ENCODE measurements at regions not wholly inside any gene's neighbourhood (a gene's known extent, or its start where the extent isn't known, plus 50 kb on each side); places are given as distances from the start of the nearest gene placed in this dataset.

DNA sequence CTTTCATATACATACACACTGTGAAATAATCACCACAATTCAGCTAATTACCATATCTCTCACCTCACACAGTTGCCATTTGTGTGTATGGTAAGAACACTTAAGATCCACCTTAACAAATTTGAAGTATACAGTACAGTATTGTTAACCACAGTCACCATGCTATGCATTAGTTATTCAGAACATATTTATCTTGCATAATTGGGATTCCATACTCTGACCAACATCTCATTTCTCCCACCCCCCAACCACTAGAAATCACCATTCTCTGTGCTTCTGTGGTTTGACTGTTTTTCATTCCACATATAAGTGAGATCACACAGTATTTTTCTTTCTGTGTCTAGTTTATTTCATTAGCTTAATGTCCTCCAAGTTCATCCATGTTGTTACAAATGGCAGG lies 247.7 kb upstream of the CTNNB1 start:
- Histone ChIP-seq H3K27ac (ENCODE audit: extremely low read depth, low read depth, low read length) (no peak overlapping the region), H3K9me3 (replicated peaks; ENCODE audit: control insufficient read depth, insufficient read depth, low read depth, low read length) (no peaks in the 10 kb centered on the region), H3K4me3 (no peak overlapping the region), H3K79me2 (ENCODE audit: control insufficient read depth, insufficient read depth, low read length) (no peaks in the 10 kb centered on the region), H4K20me1 (replicated peaks; ENCODE audit: control insufficient read depth, insufficient read depth, low read length) (no peaks in the 10 kb centered on the region), H3K4me2 (ENCODE audit: insufficient read depth, low read length) (no peak overlapping the region), H3K9ac (ENCODE audit: insufficient read depth in 1 of 2, low read depth in 2 of 2, low read length in 2 of 2) (no peak overlapping the region), H3K36me3 (ENCODE audit: control insufficient read depth, insufficient read depth, low read length) (no peaks in the 10 kb centered on the region), H3K27me3 (ENCODE audit: control insufficient read depth in 2 of 2, insufficient read depth in 2 of 2, low read length in 2 of 2) (no peaks in the 10 kb centered on the region; a peak in 1 of 5 replicates), H3K9me1 (ENCODE audit: control insufficient read depth, insufficient read depth, low read length) (no peaks in the 10 kb centered on the region), H3K4me1 (replicated peaks in 1 of 2; ENCODE audit: control insufficient read depth in 2 of 2, insufficient read depth in 2 of 2, low read length in 2 of 2) (no peaks in the 10 kb centered on the region), H2AFZ (ENCODE audit: low read depth, low read length) (no peak overlapping the region)
- ChIA-PET POLR2A (interaction anchor here (0.6 kb wide), 1 partner anchor 199 kb away, joined by 4 read pairs; no protein-coding TSS in a partner anchor), CTCF (ENCODE audit: low intra/inter-chr PET ratio) (interaction anchor here (0.6 kb wide), 1 partner anchor 961 kb away, joined by 7 read pairs; no protein-coding TSS in a partner anchor)
- no peak for FAIRE-seq
- in situ Hi-C loops (cut with MboI), result no loop called here
- intact Hi-C loops (cut with micrococcal nuclease), result no loop called here
- BruUV-seq (replicated peaks), result no TSS peak
- no peak for DNase-seq (ENCODE audit: extremely low read depth in 1 of 4, low spot score in 3 of 4)
- ATAC-seq, result no peak
- TF ChIP-seq, protein P1, sequence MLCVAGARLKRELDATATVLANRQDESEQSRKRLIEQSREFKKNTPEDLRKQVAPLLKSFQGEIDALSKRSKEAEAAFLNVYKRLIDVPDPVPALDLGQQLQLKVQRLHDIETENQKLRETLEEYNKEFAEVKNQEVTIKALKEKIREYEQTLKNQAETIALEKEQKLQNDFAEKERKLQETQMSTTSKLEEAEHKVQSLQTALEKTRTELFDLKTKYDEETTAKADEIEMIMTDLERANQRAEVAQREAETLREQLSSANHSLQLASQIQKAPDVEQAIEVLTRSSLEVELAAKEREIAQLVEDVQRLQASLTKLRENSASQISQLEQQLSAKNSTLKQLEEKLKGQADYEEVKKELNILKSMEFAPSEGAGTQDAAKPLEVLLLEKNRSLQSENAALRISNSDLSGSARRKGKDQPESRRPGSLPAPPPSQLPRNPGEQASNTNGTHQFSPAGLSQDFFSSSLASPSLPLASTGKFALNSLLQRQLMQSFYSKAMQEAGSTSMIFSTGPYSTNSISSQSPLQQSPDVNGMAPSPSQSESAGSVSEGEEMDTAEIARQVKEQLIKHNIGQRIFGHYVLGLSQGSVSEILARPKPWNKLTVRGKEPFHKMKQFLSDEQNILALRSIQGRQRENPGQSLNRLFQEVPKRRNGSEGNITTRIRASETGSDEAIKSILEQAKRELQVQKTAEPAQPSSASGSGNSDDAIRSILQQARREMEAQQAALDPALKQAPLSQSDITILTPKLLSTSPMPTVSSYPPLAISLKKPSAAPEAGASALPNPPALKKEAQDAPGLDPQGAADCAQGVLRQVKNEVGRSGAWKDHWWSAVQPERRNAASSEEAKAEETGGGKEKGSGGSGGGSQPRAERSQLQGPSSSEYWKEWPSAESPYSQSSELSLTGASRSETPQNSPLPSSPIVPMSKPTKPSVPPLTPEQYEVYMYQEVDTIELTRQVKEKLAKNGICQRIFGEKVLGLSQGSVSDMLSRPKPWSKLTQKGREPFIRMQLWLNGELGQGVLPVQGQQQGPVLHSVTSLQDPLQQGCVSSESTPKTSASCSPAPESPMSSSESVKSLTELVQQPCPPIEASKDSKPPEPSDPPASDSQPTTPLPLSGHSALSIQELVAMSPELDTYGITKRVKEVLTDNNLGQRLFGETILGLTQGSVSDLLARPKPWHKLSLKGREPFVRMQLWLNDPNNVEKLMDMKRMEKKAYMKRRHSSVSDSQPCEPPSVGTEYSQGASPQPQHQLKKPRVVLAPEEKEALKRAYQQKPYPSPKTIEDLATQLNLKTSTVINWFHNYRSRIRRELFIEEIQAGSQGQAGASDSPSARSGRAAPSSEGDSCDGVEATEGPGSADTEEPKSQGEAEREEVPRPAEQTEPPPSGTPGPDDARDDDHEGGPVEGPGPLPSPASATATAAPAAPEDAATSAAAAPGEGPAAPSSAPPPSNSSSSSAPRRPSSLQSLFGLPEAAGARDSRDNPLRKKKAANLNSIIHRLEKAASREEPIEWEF (CRISPR knock-in tag; IDR thresholded peaks at IDR 0.05), result no peak
- TF ChIP-seq NR2F6 (CRISPR knock-in tag; IDR thresholded peaks at IDR 0.05) (no peak), ZFP1 (CRISPR knock-in tag; IDR thresholded peaks at IDR 0.05) (no peak), ZBTB7A (IDR thresholded peaks at IDR 0.05; ENCODE audit: borderline replicate concordance, control insufficient read depth, low read depth, low read length) (no peak), PTBP1 (IDR thresholded peaks at IDR 0.05; ENCODE audit: low read depth, low read length) (no peak), ZNF23 (CRISPR knock-in tag; IDR thresholded peaks at IDR 0.05) (no peak), GATAD2A (IDR thresholded peaks at IDR 0.05) (no peak), PTRF (tag; IDR thresholded peaks at IDR 0.05) (no peak), NRF1 (conservative IDR thresholded peaks at IDR 0.05 in 1 of 2, IDR thresholded peaks at IDR 0.05 in 1 of 2) (no peak), CBX3 (IDR thresholded peaks at IDR 0.05; ENCODE audit: borderline replicate concordance in 1 of 2, low read length in 2 of 2) (no peak), TARDBP (IDR thresholded peaks at IDR 0.05) (no peak)
- TF ChIP-seq, protein P2, sequence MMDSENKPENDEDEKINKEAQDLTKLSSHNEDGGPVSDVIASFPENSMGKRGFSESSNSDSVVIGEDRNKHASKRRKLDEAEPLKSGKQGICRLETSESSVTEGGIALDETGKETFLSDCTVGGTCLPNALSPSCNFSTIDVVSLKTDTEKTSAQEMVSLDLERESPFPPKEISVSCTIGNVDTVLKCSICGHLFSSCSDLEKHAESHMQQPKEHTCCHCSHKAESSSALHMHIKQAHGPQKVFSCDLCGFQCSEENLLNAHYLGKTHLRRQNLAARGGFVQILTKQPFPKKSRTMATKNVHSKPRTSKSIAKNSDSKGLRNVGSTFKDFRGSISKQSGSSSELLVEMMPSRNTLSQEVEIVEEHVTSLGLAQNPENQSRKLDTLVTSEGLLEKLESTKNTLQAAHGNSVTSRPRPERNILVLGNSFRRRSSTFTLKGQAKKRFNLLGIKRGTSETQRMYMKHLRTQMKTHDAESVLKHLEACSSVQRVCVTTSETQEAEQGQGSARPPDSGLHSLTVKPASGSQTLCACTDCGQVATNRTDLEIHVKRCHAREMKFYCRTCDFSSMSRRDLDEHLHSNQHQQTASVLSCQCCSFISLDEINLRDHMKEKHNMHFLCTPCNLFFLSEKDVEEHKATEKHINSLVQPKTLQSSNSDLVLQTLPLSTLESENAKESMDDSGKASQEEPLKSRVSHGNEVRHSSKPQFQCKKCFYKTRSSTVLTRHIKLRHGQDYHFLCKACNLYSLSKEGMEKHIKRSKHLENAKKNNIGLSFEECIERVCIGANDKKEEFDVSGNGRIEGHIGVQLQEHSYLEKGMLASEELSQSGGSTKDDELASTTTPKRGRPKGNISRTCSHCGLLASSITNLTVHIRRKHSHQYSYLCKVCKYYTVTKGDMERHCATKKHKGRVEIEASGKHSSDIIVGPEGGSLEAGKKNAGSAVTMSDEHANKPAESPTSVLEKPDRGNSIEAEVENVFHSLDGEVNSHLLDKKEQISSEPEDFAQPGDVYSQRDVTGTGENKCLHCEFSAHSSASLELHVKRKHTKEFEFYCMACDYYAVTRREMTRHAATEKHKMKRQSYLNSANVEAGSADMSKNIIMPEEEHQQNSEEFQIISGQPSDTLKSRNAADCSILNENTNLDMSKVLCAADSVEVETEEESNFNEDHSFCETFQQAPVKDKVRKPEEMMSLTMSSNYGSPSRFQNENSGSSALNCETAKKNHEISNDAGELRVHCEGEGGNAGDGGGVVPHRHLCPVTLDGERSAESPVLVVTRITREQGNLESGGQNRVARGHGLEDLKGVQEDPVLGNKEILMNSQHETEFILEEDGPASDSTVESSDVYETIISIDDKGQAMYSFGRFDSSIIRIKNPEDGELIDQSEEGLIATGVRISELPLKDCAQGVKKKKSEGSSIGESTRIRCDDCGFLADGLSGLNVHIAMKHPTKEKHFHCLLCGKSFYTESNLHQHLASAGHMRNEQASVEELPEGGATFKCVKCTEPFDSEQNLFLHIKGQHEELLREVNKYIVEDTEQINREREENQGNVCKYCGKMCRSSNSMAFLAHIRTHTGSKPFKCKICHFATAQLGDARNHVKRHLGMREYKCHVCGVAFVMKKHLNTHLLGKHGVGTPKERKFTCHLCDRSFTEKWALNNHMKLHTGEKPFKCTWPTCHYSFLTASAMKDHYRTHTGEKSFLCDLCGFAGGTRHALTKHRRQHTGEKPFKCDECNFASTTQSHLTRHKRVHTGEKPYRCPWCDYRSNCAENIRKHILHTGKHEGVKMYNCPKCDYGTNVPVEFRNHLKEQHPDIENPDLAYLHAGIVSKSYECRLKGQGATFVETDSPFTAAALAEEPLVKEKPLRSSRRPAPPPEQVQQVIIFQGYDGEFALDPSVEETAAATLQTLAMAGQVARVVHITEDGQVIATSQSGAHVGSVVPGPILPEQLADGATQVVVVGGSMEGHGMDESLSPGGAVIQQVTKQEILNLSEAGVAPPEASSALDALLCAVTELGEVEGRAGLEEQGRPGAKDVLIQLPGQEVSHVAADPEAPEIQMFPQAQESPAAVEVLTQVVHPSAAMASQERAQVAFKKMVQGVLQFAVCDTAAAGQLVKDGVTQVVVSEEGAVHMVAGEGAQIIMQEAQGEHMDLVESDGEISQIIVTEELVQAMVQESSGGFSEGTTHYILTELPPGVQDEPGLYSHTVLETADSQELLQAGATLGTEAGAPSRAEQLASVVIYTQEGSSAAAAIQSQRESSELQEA (IDR thresholded peaks at IDR 0.05; ENCODE audit: low read depth), result no peak
